Activated CD4-positive, alpha-beta memory T cell treated with anti-CD3 and anti-CD28 coated beads for 36 hours (primary cell): ENCODE measurements at regions not wholly inside any gene's neighbourhood (a gene's known extent, or its start where the extent isn't known, plus 50 kb on each side); places are given as distances from the start of the nearest gene placed in this dataset.
A peak's percentile ranks its signal among the peaks of the same experiment; 100 is the strongest.
"Not testable (repeated sequence)": the region's sequence is repeated elsewhere in the genome, so short reads cannot be mapped to it uniquely, and the experiment has no call there.

ENCODE experiments used
- CTCF ChIA-PET: fragments of 350-600 bp; sonication (Branson Sonifier 250); formaldehyde crosslinking; loops from one replicate; lab custom pipeline; 2021; ENCODE audit warnings: antibody characterized with exemption, inconsistent platforms; lab: Charles Lee
- POLR2A ChIA-PET: fragments of 350-600 bp; sonication (Branson Sonifier 250); formaldehyde crosslinking; loops from one replicate; lab custom pipeline; 2021; ENCODE audit warnings: antibody characterized with exemption; lab: Charles Lee
- DNase-seq: peaks from one replicate; pipeline ENCODE4 v3.0.0-alpha.2; 2020
- H3K27ac Mint-ChIP-seq: one replicate; pipeline ENCODE4 v1.8.0; 2021; ENCODE audit warnings: mixed read lengths
- H3K27me3 Mint-ChIP-seq: one replicate; pipeline ENCODE4 v1.8.0; 2021; ENCODE audit warnings: mixed read lengths
- H3K36me3 Mint-ChIP-seq: one replicate; pipeline ENCODE4 v1.8.0; 2021; ENCODE audit warnings: mixed read lengths
- H3K4me1 Mint-ChIP-seq: one replicate; pipeline ENCODE4 v1.8.0; 2021; ENCODE audit warnings: low read depth, mixed read lengths
- H3K4me3 Mint-ChIP-seq: one replicate; pipeline ENCODE4 v1.8.0; 2021; ENCODE audit warnings: mild to moderate bottlenecking, mixed read lengths
- H3K9me3 Mint-ChIP-seq: one replicate; pipeline ENCODE4 v1.8.0; 2021; ENCODE audit warnings: mixed read lengths
- intact Hi-C: fragments of 100-400 bp; cut with micrococcal nuclease; formaldehyde crosslinking; loops from one replicate; pipeline ENCODE4 v1.15.1; 2023

GRCh38 chrX:52261125-52261462 lies 76.4 kb downstream of the MAGED4 start:
- ChIA-PET CTCF (interaction anchor here (1.1 kb wide), 1 partner anchor 648 kb away, joined by 5 read pairs; no protein-coding TSS in a partner anchor), POLR2A (no interaction called here)
- Mint-ChIP-seq H3K27ac (peak overlapping the region; percentile 99), H3K27me3 (peaks cover 8% of the 10 kb centered on the region), H3K9me3 (no peaks in the 10 kb centered on the region), H3K36me3 (no peaks in the 10 kb centered on the region), H3K4me3 (peak overlapping the region; percentile 93), H3K4me1 (peaks cover 13% of the 10 kb centered on the region)
- intact Hi-C loops: loop anchor here (2.0 to 10.0 kb wide), 3 partner anchors 369 to 646 kb away; partner anchors contain the start of genes CENPVL3 and MAGED1
- DNase-seq: no peak

- peak; percentile 90 for DNase-seq
- Mint-ChIP-seq H3K4me3 (peak overlapping the region; percentile 93), H3K9me3 (no peaks in the 10 kb centered on the region), H3K36me3 (no peaks in the 10 kb centered on the region), H3K27ac (peak overlapping the region; percentile 99), H3K27me3 (peaks cover 6% of the 10 kb centered on the region), H3K4me1 (peaks cover 13% of the 10 kb centered on the region)
- intact Hi-C loops: loop anchor here (2.0 to 10.0 kb wide), 3 partner anchors 369 to 647 kb away; partner anchors contain the start of genes CENPVL3 and MAGED1
- ChIA-PET CTCF (interaction anchor here (0.6 to 1.1 kb wide), 2 partner anchors 620 to 649 kb away, joined by 4 to 5 read pairs; no protein-coding TSS in a partner anchor), POLR2A (no interaction called here)
Measured at GRCh38 chrX:52261463-52262194, 76.9 kb downstream of the MAGED4 start.

GRCh38 chrX:52262195-52262546 lies 77.5 kb downstream of the MAGED4 start:
- H3K27ac Mint-ChIP-seq: peak overlapping the region; percentile 99
- H3K27me3 Mint-ChIP-seq: peaks cover 5% of the 10 kb centered on the region
- peaks cover 13% of the 10 kb centered on the region for H3K4me1 Mint-ChIP-seq
- peak overlapping the region; percentile 93 for H3K4me3 Mint-ChIP-seq
- H3K36me3 Mint-ChIP-seq: no peaks in the 10 kb centered on the region
- POLR2A ChIA-PET: no interaction called here
- intact Hi-C loops: loop anchor here (5.0 to 10.0 kb wide), 2 partner anchors 370 to 647 kb away; partner anchors contain the start of genes CENPVL3 and MAGED1
- CTCF ChIA-PET: interaction anchor here (0.6 to 1.1 kb wide), 2 partner anchors 620 to 649 kb away, joined by 4 to 5 read pairs; no protein-coding TSS in a partner anchor
- H3K9me3 Mint-ChIP-seq: no peaks in the 10 kb centered on the region
- no peak for DNase-seq

GRCh38 chrX:52263417-52263816 lies 78.7 kb downstream of the MAGED4 start:
- peaks cover 3% of the 10 kb centered on the region for H3K27me3 Mint-ChIP-seq
- DNase-seq: no peak
- POLR2A ChIA-PET: no interaction called here
- no peaks in the 10 kb centered on the region for H3K9me3 Mint-ChIP-seq
- CTCF ChIA-PET: no interaction called here
- no peaks in the 10 kb centered on the region for H3K36me3 Mint-ChIP-seq
- H3K4me1 Mint-ChIP-seq: peaks cover 13% of the 10 kb centered on the region
- H3K27ac Mint-ChIP-seq: no peak overlapping the region
- H3K4me3 Mint-ChIP-seq: no peak overlapping the region
- intact Hi-C loops: loop anchor here (5.0 to 10.0 kb wide), 2 partner anchors 371 to 649 kb away; partner anchors contain the start of genes CENPVL3 and MAGED1

GRCh38 chrX:52265713-52266112 lies 81.0 kb downstream of the MAGED4 start:
- no peak for DNase-seq
- Mint-ChIP-seq H3K27me3 (peaks cover 3% of the 10 kb centered on the region), H3K36me3 (no peaks in the 10 kb centered on the region), H3K4me3 (no peak overlapping the region), H3K9me3 (no peaks in the 10 kb centered on the region), H3K4me1 (peaks cover 12% of the 10 kb centered on the region), H3K27ac (no peak overlapping the region)
- intact Hi-C loops: loop anchor here (10.0 kb wide), 1 partner anchor 651 kb away; the partner anchor contains the start of gene CENPVL3
- POLR2A ChIA-PET: no interaction called here
- CTCF ChIA-PET: no interaction called here

- DNase-seq, H3K4me3 Mint-ChIP-seq, H3K27me3 Mint-ChIP-seq, POLR2A ChIA-PET, H3K27ac Mint-ChIP-seq, CTCF ChIA-PET, H3K36me3 Mint-ChIP-seq, H3K9me3 Mint-ChIP-seq, H3K4me1 Mint-ChIP-seq: not testable (repeated sequence)
- intact Hi-C loops: loop anchor here (10.0 kb wide), 1 partner anchor 654 kb away; the partner anchor contains the start of gene CENPVL3
Measured at GRCh38 chrX:52268502-52268901, 83.8 kb downstream of the MAGED4 start.

GRCh38 chrX:52270453-52271116 lies 85.9 kb downstream of the MAGED4 start:
- H3K36me3 Mint-ChIP-seq: no peaks in the 10 kb centered on the region
- no peak for DNase-seq
- intact Hi-C loops: no loop called here
- no peaks in the 10 kb centered on the region for H3K4me1 Mint-ChIP-seq
- H3K27ac Mint-ChIP-seq: no peak overlapping the region
- H3K27me3 Mint-ChIP-seq: peaks cover 7% of the 10 kb centered on the region
- H3K4me3 Mint-ChIP-seq: no peak overlapping the region
- ChIA-PET CTCF (no interaction called here), POLR2A (no interaction called here)
- no peaks in the 10 kb centered on the region for H3K9me3 Mint-ChIP-seq

GRCh38 chrX:52271206-52271605 lies 86.5 kb downstream of the MAGED4 start:
- intact Hi-C loops: no loop called here
- H3K27ac Mint-ChIP-seq: no peak overlapping the region
- ChIA-PET POLR2A (no interaction called here), CTCF (no interaction called here)
- no peaks in the 10 kb centered on the region for H3K4me1 Mint-ChIP-seq
- H3K4me3 Mint-ChIP-seq: no peak overlapping the region
- H3K9me3 Mint-ChIP-seq: no peaks in the 10 kb centered on the region
- H3K36me3 Mint-ChIP-seq: no peaks in the 10 kb centered on the region
- DNase-seq: no peak
- peaks cover 4% of the 10 kb centered on the region for H3K27me3 Mint-ChIP-seq

- Mint-ChIP-seq H3K4me3 (no peak overlapping the region), H3K9me3 (peaks cover 3% of the 10 kb centered on the region), H3K36me3 (no peaks in the 10 kb centered on the region), H3K27ac (no peak overlapping the region), H3K27me3 (peaks cover 4% of the 10 kb centered on the region), H3K4me1 (no peaks in the 10 kb centered on the region)
- DNase-seq: no peak
- CTCF ChIA-PET: no interaction called here
- POLR2A ChIA-PET: no interaction called here
- intact Hi-C loops: no loop called here
Measured at GRCh38 chrX:52277666-52278065, 91.2 kb upstream of the XAGE2 start.

- Mint-ChIP-seq H3K27ac (no peak overlapping the region), H3K4me3 (no peak overlapping the region), H3K36me3 (no peaks in the 10 kb centered on the region), H3K4me1 (no peaks in the 10 kb centered on the region), H3K9me3 (peaks cover 3% of the 10 kb centered on the region), H3K27me3 (no peaks in the 10 kb centered on the region)
- CTCF ChIA-PET: no interaction called here
- no peak for DNase-seq
- intact Hi-C loops: no loop called here
- POLR2A ChIA-PET: no interaction called here
Measured at GRCh38 chrX:52280812-52281211, 88.0 kb upstream of the XAGE2 start.

GRCh38 chrX:52284865-52285264 lies 84.0 kb upstream of the XAGE2 start:
- no peaks in the 10 kb centered on the region for H3K4me1 Mint-ChIP-seq
- ChIA-PET POLR2A (no interaction called here), CTCF (no interaction called here)
- H3K36me3 Mint-ChIP-seq: no peaks in the 10 kb centered on the region
- H3K4me3 Mint-ChIP-seq: no peak overlapping the region
- intact Hi-C loops: no loop called here
- no peak overlapping the region for H3K27ac Mint-ChIP-seq
- peaks cover 5% of the 10 kb centered on the region for H3K9me3 Mint-ChIP-seq
- no peak for DNase-seq
- H3K27me3 Mint-ChIP-seq: peaks cover 3% of the 10 kb centered on the region

GRCh38 chrX:52298968-52299367 lies 69.9 kb upstream of the XAGE2 start:
- H3K27me3 Mint-ChIP-seq, H3K4me3 Mint-ChIP-seq, intact Hi-C loops, CTCF ChIA-PET, POLR2A ChIA-PET, DNase-seq, H3K27ac Mint-ChIP-seq, H3K36me3 Mint-ChIP-seq, H3K9me3 Mint-ChIP-seq, H3K4me1 Mint-ChIP-seq: not testable (repeated sequence)
